KMS-11 (cell line): ENCODE measurements at regions not wholly inside any gene's neighbourhood (a gene's known extent, or its start where the extent isn't known, plus 50 kb on each side); places are given as distances from the start of the nearest gene placed in this dataset.

Experiments
- H2AFZ ChIP-seq: fragments of 200-600 bp; sonication (generic); 2 replicates; pipeline ENCODE4 v1.6.1; 2016; ENCODE audit warnings: antibody characterized with exemption, mixed run types, low read depth
- H3K27ac ChIP-seq: fragments of 200-600 bp; sonication (generic); 2 replicates; pipeline ENCODE4 v1.6.1; 2016; ENCODE audit warnings: mild to moderate bottlenecking, mixed run types
- H3K27me3 ChIP-seq: fragments of 200-600 bp; sonication (generic); 2 replicates; pipeline ENCODE4 v1.6.1; 2017; ENCODE audit warnings: mild to moderate bottlenecking, low read depth, mixed run types, moderate library complexity; ENCODE audit not compliant: insufficient read depth
- H3K36me3 ChIP-seq: fragments of 200-600 bp; sonication (generic); 2 replicates; pipeline ENCODE4 v1.6.1; 2017; ENCODE audit warnings: mild to moderate bottlenecking, mixed run types; ENCODE audit not compliant: insufficient read depth
- H3K4me1 ChIP-seq: fragments of 200-600 bp; sonication (generic); 2 replicates; pipeline ENCODE4 v1.6.1; 2016; ENCODE audit warnings: mild to moderate bottlenecking, low read depth, mixed run types; ENCODE audit not compliant: poor library complexity, severe bottlenecking
- H3K4me2 ChIP-seq: fragments of 200-600 bp; sonication (generic); 2 replicates; pipeline ENCODE4 v1.7.0; 2016; ENCODE audit warnings: mild to moderate bottlenecking, mixed run types
- H3K4me3 ChIP-seq: fragments of 200-600 bp; sonication (generic); IDR thresholded peaks from 2 replicates; pipeline ENCODE4 v1.6.1; 2017; ENCODE audit warnings: low read depth, low read length, mixed read lengths; ENCODE audit not compliant: insufficient read depth
- H3K79me2 ChIP-seq: fragments of 200-600 bp; sonication (generic); 2 replicates; pipeline ENCODE4 v1.6.1; 2016; ENCODE audit warnings: low read depth, mixed run types; ENCODE audit not compliant: insufficient read depth
- H3K9ac ChIP-seq: fragments of 200-600 bp; sonication (generic); 2 replicates; pipeline ENCODE4 v1.6.1; 2016; ENCODE audit warnings: mild to moderate bottlenecking, mixed run types
- H4K20me1 ChIP-seq: fragments of 200-600 bp; sonication (generic); 2 replicates; pipeline ENCODE4 v1.6.1; 2016; ENCODE audit warnings: mild to moderate bottlenecking, mixed run types; ENCODE audit not compliant: insufficient read depth
- TF ChIP-seq, protein P1 (sequence below): fragments of 200-600 bp; sonication (generic); conservative IDR thresholded peaks from 2 replicates; pipeline ENCODE4 v1.6.1; 2017; ENCODE audit warnings: low read depth, mild to moderate bottlenecking, antibody characterized with exemption, low read length, moderate library complexity, mixed read lengths

- H3K27ac ChIP-seq: no peak overlapping the region
- no peak overlapping the region for H3K4me3 ChIP-seq
- H3K9ac ChIP-seq: no peak overlapping the region
- no peaks in the 10 kb centered on the region for H3K4me1 ChIP-seq
- H4K20me1 ChIP-seq: no peaks in the 10 kb centered on the region
- H3K36me3 ChIP-seq: no peaks in the 10 kb centered on the region
- TF ChIP-seq, protein P1, sequence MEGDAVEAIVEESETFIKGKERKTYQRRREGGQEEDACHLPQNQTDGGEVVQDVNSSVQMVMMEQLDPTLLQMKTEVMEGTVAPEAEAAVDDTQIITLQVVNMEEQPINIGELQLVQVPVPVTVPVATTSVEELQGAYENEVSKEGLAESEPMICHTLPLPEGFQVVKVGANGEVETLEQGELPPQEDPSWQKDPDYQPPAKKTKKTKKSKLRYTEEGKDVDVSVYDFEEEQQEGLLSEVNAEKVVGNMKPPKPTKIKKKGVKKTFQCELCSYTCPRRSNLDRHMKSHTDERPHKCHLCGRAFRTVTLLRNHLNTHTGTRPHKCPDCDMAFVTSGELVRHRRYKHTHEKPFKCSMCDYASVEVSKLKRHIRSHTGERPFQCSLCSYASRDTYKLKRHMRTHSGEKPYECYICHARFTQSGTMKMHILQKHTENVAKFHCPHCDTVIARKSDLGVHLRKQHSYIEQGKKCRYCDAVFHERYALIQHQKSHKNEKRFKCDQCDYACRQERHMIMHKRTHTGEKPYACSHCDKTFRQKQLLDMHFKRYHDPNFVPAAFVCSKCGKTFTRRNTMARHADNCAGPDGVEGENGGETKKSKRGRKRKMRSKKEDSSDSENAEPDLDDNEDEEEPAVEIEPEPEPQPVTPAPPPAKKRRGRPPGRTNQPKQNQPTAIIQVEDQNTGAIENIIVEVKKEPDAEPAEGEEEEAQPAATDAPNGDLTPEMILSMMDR: no peak
- H3K4me2 ChIP-seq: no peak overlapping the region
- no peaks in the 10 kb centered on the region for H3K27me3 ChIP-seq
- no peak overlapping the region for H2AFZ ChIP-seq
- no peaks in the 10 kb centered on the region for H3K79me2 ChIP-seq
Observed at GRCh38 chr5:57417971-57418370, 64.6 kb downstream of the ACTBL2 start.

DNA sequence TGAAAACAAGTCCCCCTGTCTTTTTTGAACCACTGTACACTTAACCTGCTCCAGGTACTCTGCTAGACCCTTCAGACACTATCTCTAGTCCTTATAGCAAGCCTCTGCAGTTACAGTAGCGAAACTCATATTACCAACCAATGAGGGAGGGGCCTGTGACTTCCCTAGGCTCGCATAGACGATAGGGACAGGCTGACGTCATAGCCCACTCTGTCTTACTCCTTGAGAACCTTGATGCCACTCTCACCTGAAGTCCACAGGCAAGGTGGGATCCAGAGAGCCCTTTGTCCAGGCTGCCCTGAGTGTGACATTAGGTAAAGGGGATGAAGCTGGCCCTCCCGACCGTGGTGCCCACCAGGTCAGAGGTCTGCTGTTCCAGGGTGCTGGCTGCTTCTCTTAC, 65.3 kb downstream of the ACTBL2 start:
- Histone ChIP-seq H3K9ac (no peak overlapping the region), H3K4me1 (no peaks in the 10 kb centered on the region), H3K36me3 (no peaks in the 10 kb centered on the region), H3K27me3 (no peaks in the 10 kb centered on the region), H3K4me2 (no peak overlapping the region), H2AFZ (no peak overlapping the region), H3K4me3 (no peak overlapping the region), H4K20me1 (no peaks in the 10 kb centered on the region), H3K27ac (no peak overlapping the region), H3K79me2 (no peaks in the 10 kb centered on the region)
- TF ChIP-seq, protein P1: no peak

- Histone ChIP-seq H4K20me1 (no peaks in the 10 kb centered on the region), H3K4me1 (no peaks in the 10 kb centered on the region), H3K4me2 (no peak overlapping the region), H3K36me3 (no peaks in the 10 kb centered on the region), H3K79me2 (no peaks in the 10 kb centered on the region), H3K4me3 (no peak overlapping the region), H2AFZ (no peak overlapping the region), H3K9ac (no peak overlapping the region), H3K27ac (no peak overlapping the region), H3K27me3 (no peaks in the 10 kb centered on the region)
- TF ChIP-seq, protein P1: no peak
Observed at GRCh38 chr5:57416278-57416994, 66.2 kb downstream of the ACTBL2 start.

DNA sequence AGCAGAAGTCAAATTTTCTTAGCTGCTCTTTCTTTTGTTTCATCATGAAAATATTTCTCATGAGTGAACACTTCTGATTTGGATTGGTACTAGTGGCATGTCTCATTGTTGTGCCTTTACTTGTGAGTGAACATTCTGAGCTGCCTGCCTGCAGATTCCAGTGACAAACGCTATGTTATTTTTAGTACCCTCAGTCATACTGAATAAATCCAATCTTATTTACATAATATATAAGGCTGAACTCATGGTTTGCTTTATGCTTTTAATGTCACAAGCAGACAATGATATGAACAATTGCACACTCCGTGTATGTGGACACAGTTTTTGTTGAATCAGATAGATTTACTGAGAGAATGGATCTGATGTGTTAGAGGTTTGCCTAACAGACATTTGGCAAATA, 67.8 kb downstream of the ACTBL2 start:
- Histone ChIP-seq H3K9ac (no peak overlapping the region), H3K79me2 (no peaks in the 10 kb centered on the region), H3K36me3 (no peaks in the 10 kb centered on the region), H3K4me3 (no peak overlapping the region), H3K4me2 (no peak overlapping the region), H2AFZ (no peak overlapping the region), H3K4me1 (no peaks in the 10 kb centered on the region), H4K20me1 (no peaks in the 10 kb centered on the region), H3K27ac (no peak overlapping the region), H3K27me3 (no peaks in the 10 kb centered on the region)
- TF ChIP-seq, protein P1: no peak
